K562 (cell line): ENCODE measurements at regions not wholly inside any gene's neighbourhood (a gene's known extent, or its start where the extent isn't known, plus 50 kb on each side); places are given as distances from the start of the nearest gene placed in this dataset.

Source experiments
- ATAC-seq: fragments of 200-7000 bp; cut with Tn5 transposase; 3 replicates; pipeline ENCODE4 v1.9.1; 2020; ENCODE audit warnings: moderate library complexity
- BruUV-seq: library from RNA; stranded (reverse); fragments of 400-500 nt; replicated peaks from 2 replicates; lab custom pipeline; 2021; lab: Mats Ljungman, UMichigan
- CTCF ChIA-PET: fragments of 300-600 bp; formaldehyde crosslinking; extraction: SDS; loops from one replicate; lab custom pipeline; 2021; ENCODE audit warnings: low intra/inter-chr PET ratio; lab: Yijun Ruan, JAX
- POLR2A ChIA-PET: fragments of 300-600, 350-650 bp; sonication (Branson Sonifier 250); formaldehyde crosslinking; extraction: SDS; loops from one replicate; lab custom pipeline; 2021; ENCODE audit warnings: antibody characterized with exemption, inconsistent platforms; lab: Yijun Ruan, JAX
- DNase-seq, 4 experiments: peaks; one replicate each; pipeline versions ENCODE4 v3.0.0 to v3.0.0-alpha.2; 2011 to 2018; ENCODE audit warnings: low spot score in 3 of 4, mixed read lengths in 3 of 4; ENCODE audit errors: extremely low read depth in 1 of 4
- FAIRE-seq: peaks from 2 replicates; lab custom pipeline; 2011; peaks lifted over from hg19 to GRCh38; lab: Jason Lieb, UNC
- H2AFZ ChIP-seq: 2 replicates; pipeline ENCODE4 v1.6.0; 2011; ENCODE audit warnings: low read depth, low read length, control low read depth, inconsistent platforms
- H3K27ac ChIP-seq: fragments of 200-600 bp; 3 replicates; pipeline ENCODE4 v1.8.0; 2011; ENCODE audit warnings: low read depth, mild to moderate bottlenecking, control low read depth, inconsistent platforms, low read length, moderate library complexity, mixed read lengths; ENCODE audit errors: extremely low read depth
- H3K27me3 ChIP-seq, 2 experiments: fragments of 300-600 bp in 1 of 2; 2 replicates in 1 of 2; 3 replicates in 1 of 2; pipeline versions ENCODE4 v1.6.0 to v1.8.0; 2011; ENCODE audit warnings: inconsistent platforms in 2 of 2, low read length in 2 of 2, mild to moderate bottlenecking in 1 of 2, mixed read lengths in 1 of 2, moderate library complexity in 1 of 2; ENCODE audit not compliant: control insufficient read depth in 2 of 2, insufficient read depth in 2 of 2
- H3K36me3 ChIP-seq: fragments of 300-600 bp; 3 replicates; pipeline ENCODE4 v1.8.0; 2011; ENCODE audit warnings: mild to moderate bottlenecking, low read length, inconsistent platforms; ENCODE audit not compliant: control insufficient read depth, insufficient read depth
- H3K4me1 ChIP-seq, 2 experiments: fragments of 200-600 bp in 1 of 2; replicated peaks in 1 of 2; 2 replicates in 1 of 2; 3 replicates in 1 of 2; pipeline versions ENCODE4 v1.5.1 to v1.8.0; 2011; ENCODE audit warnings: inconsistent platforms in 2 of 2, low read length in 2 of 2, mild to moderate bottlenecking in 1 of 2, mixed read lengths in 1 of 2, moderate library complexity in 1 of 2; ENCODE audit not compliant: control insufficient read depth in 2 of 2, insufficient read depth in 2 of 2
- H3K4me2 ChIP-seq: 2 replicates; pipeline ENCODE4 v1.6.1; 2011; ENCODE audit warnings: low read length, control low read depth, inconsistent platforms, mixed read lengths; ENCODE audit not compliant: insufficient read depth
- H3K4me3 ChIP-seq: fragments of 200-600 bp; sonication (generic), shearing (Covaris generic); 2 replicates; pipeline ENCODE4 v1.5.1; 2016; ENCODE audit warnings: control low read depth, inconsistent platforms
- H3K79me2 ChIP-seq: fragments of 200-600 bp; 3 replicates; pipeline ENCODE4 v1.8.0; 2011; ENCODE audit warnings: low read length, inconsistent platforms; ENCODE audit not compliant: control insufficient read depth, insufficient read depth
- H3K9ac ChIP-seq, 2 experiments: 2 replicates each; pipeline versions ENCODE4 v1.6.0 to v1.6.1; 2011; ENCODE audit warnings: low read depth in 2 of 2, low read length in 2 of 2, control low read depth in 1 of 2, inconsistent platforms in 1 of 2, mild to moderate bottlenecking in 1 of 2, mixed read lengths in 1 of 2; ENCODE audit not compliant: insufficient read depth in 1 of 2
- H3K9me1 ChIP-seq: one replicate; pipeline ENCODE4 v1.6.0; 2011; ENCODE audit warnings: inconsistent platforms, mild to moderate bottlenecking, low read length, moderate library complexity; ENCODE audit not compliant: control insufficient read depth, insufficient read depth
- H3K9me3 ChIP-seq: replicated peaks from 2 replicates; pipeline ENCODE4 v1.5.1; 2011; ENCODE audit warnings: low read depth, low read length, inconsistent platforms; ENCODE audit not compliant: control insufficient read depth, insufficient read depth
- H4K20me1 ChIP-seq: replicated peaks from 2 replicates; pipeline ENCODE4 v1.6.1; 2011; ENCODE audit warnings: low read length, inconsistent platforms, mixed read lengths; ENCODE audit not compliant: control insufficient read depth, insufficient read depth
- ASH1L ChIP-seq: fragments of 450-650 bp; IDR thresholded peaks from 2 replicates; pipeline ENCODE4 v1.6.1; 2018; ENCODE audit warnings: borderline replicate concordance, mild to moderate bottlenecking, low read depth; ENCODE audit not compliant: partially characterized antibody
- MBD2 ChIP-seq: sonication (generic); IDR thresholded peaks from 2 replicates; pipeline ENCODE4 v1.6.1; 2016; ENCODE audit warnings: low read depth, borderline replicate concordance
- NR2F6 ChIP-seq: fragments of 450-650 bp; formaldehyde crosslinking; IDR thresholded peaks from 2 replicates; pipeline ENCODE4 v1.4.0; 2020; ENCODE audit warnings: mild to moderate bottlenecking
- POLR2A ChIP-seq: fragments of 450-650 bp; conservative IDR thresholded peaks from 2 replicates; pipeline ENCODE4 v1.6.1; 2016
- SMARCA5 ChIP-seq: fragments of 450-650 bp; IDR thresholded peaks from 2 replicates; pipeline ENCODE4 v1.6.1; 2016
- ZNF224 ChIP-seq: sonication (generic); formaldehyde crosslinking; IDR thresholded peaks from 2 replicates; pipeline ENCODE4 v1.8.0; 2022; ENCODE audit warnings: mild to moderate bottlenecking, missing genetic modification reagents
- ZNF589 ChIP-seq: fragments of 200-800 bp; sonication (Bioruptor generic); IDR thresholded peaks from 2 replicates; pipeline ENCODE4 v1.6.1; 2016; ENCODE audit warnings: low read depth, missing genetic modification characterization, missing compliant biosample characterization
- ZNF75A ChIP-seq: fragments of 450-650 bp; formaldehyde crosslinking; IDR thresholded peaks from 2 replicates; pipeline ENCODE4 v1.4.0; 2020; ENCODE audit warnings: mild to moderate bottlenecking
- ZSCAN29 ChIP-seq: fragments of 450-650 bp; IDR thresholded peaks from 2 replicates; pipeline ENCODE4 v1.6.1; 2017
- WGBS: fragments of 100-300 bp; shearing (Covaris generic); methylation state at CpG from one replicate; pipeline ENCODE4 v1.1.6; 2016; ENCODE audit warnings: low coverage, mixed read lengths; ENCODE audit not compliant: insufficient coverage; ENCODE audit errors: missing lambda C conversion rate; 5-methylcytosine and 5-hydroxymethylcytosine counted together
- in situ Hi-C: fragments of 300-500 bp; cut with MboI; formaldehyde crosslinking; loops from 4 replicates; pipeline ENCODE4 v1.15.0; 2018; ENCODE audit warnings: inconsistent platforms, mixed read lengths
- intact Hi-C: fragments of 100-400 bp; cut with micrococcal nuclease; formaldehyde crosslinking; loops from 2 replicates; pipeline ENCODE4 v1.14.2; 2022
- TF ChIP-seq, protein P1 (sequence below): sonication (generic); formaldehyde crosslinking; IDR thresholded peaks from 2 replicates; pipeline ENCODE4 v1.8.0; 2022; ENCODE audit warnings: mild to moderate bottlenecking, low read depth, missing genetic modification reagents
- TF ChIP-seq, protein P2 (sequence below): fragments of 450-650 bp; formaldehyde crosslinking; IDR thresholded peaks from 2 replicates; pipeline ENCODE4 v1.4.0; 2022; ENCODE audit warnings: missing genetic modification characterization
- TF ChIP-seq, protein P3 (sequence below): sonication (generic); formaldehyde crosslinking; IDR thresholded peaks from 2 replicates; pipeline ENCODE4 v1.8.0; 2022; ENCODE audit warnings: mild to moderate bottlenecking, missing genetic modification reagents

DNA sequence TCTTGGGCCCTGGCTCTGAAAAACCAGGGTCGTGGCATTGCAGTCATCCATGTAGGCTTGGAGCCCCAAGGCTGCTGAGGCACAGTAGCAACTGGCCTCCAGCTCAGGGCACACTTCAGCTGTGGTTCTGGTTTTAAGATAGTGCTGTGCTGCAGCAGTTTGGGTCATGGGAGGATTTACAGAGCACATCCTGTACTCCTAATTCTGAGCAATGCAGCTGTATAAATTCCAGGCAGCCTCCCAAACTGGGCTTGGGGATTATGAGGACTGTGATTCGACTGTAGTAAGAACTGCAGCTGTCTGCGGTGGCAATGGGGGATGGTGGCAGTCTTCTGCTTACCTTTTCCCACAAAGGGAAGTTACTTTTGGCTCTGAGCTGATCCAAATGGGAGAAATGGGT lies 536.3 kb upstream of the GCFC2 start:
- TF ChIP-seq ZNF589 (CRISPR knock-in tag) (no peak), POLR2A (no peak), ZSCAN29 (no peak), ASH1L (no peak), ZNF75A (CRISPR knock-in tag) (no peak), MBD2 (no peak), SMARCA5 (no peak), ZNF224 (CRISPR knock-in tag) (no peak), NR2F6 (CRISPR knock-in tag) (no peak)
- TF ChIP-seq, protein P1, sequence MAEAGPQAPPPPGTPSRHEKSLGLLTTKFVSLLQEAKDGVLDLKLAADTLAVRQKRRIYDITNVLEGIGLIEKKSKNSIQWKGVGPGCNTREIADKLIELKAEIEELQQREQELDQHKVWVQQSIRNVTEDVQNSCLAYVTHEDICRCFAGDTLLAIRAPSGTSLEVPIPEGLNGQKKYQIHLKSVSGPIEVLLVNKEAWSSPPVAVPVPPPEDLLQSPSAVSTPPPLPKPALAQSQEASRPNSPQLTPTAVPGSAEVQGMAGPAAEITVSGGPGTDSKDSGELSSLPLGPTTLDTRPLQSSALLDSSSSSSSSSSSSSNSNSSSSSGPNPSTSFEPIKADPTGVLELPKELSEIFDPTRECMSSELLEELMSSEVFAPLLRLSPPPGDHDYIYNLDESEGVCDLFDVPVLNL: no peak
- TF ChIP-seq, protein P2, sequence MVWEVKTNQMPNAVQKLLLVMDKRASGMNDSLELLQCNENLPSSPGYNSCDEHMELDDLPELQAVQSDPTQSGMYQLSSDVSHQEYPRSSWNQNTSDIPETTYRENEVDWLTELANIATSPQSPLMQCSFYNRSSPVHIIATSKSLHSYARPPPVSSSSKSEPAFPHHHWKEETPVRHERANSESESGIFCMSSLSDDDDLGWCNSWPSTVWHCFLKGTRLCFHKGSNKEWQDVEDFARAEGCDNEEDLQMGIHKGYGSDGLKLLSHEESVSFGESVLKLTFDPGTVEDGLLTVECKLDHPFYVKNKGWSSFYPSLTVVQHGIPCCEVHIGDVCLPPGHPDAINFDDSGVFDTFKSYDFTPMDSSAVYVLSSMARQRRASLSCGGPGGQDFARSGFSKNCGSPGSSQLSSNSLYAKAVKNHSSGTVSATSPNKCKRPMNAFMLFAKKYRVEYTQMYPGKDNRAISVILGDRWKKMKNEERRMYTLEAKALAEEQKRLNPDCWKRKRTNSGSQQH: no peak
- TF ChIP-seq, protein P3, sequence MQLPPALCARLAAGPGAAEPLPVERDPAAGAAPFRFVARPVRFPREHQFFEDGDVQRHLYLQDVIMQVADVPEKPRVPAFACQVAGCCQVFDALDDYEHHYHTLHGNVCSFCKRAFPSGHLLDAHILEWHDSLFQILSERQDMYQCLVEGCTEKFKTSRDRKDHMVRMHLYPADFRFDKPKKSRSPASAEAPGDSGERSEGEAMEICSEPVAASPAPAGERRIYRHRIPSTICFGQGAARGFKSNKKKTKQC (CRISPR knock-in tag): no peak
- FAIRE-seq (no peak), ATAC-seq (no peak), DNase-seq (no peak)
- in situ Hi-C loops: no loop called here
- Histone ChIP-seq H3K9me3 (no peaks in the 10 kb centered on the region), H3K4me2 (no peak overlapping the region), H3K9ac (no peak overlapping the region), H3K79me2 (no peaks in the 10 kb centered on the region), H3K4me3 (no peak overlapping the region), H2AFZ (no peak overlapping the region), H3K9me1 (no peaks in the 10 kb centered on the region), H3K4me1 (no peaks in the 10 kb centered on the region), H3K27ac (no peak overlapping the region), H3K27me3 (no peaks in the 10 kb centered on the region), H4K20me1 (no peaks in the 10 kb centered on the region), H3K36me3 (no peaks in the 10 kb centered on the region)
- 4% methylated on average over 3 of the region's 3 CpGs for WGBS
- ChIA-PET POLR2A (no interaction called here), CTCF (no interaction called here)
- BruUV-seq: no TSS peak
- intact Hi-C loops: no loop called here
